GM18505 (cell line): ENCODE measurements at regions not wholly inside any gene's neighbourhood (a gene's known extent, or its start where the extent isn't known, plus 50 kb on each side); places are given as distances from the start of the nearest gene placed in this dataset.
"Not testable (repeated sequence)": the region's sequence is repeated elsewhere in the genome, so short reads cannot be mapped to it uniquely, and the experiment has no call there.

Source experiments
- ATAC-seq: cut with Tn5 transposase; IDR thresholded peaks from one replicate; pipeline ENCODE4 v1.9.1; 2021; ENCODE audit not compliant: unreplicated experiment
- POLR2A ChIP-seq: IDR thresholded peaks from 4 replicates; pipeline ENCODE4 v1.6.1; 2011; ENCODE audit warnings: borderline replicate concordance; ENCODE audit not compliant: insufficient read depth, insufficient read length; ENCODE audit errors: extremely low read depth

DNA sequence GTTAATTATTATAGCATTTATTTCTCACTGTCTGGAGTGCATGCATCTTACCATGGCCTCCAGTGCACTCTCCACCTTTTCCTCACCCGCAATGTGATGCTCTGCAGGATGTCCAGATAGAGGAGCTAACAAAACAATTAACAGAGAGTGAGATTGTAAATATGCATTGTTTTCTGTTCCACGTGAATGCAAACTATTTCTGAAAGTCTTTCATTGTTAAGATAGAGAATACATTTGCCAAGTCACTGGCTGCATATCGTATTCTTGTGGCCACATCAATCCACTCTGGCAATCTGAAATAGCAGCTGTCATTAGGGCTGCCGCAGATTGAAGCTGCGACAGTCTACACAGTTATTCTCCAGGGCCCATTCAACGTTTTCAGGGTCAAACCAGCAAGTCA is 143.8 kb downstream of the DUSP10 start:
- no peak for ATAC-seq
- no peak for TF ChIP-seq POLR2A

DNA sequence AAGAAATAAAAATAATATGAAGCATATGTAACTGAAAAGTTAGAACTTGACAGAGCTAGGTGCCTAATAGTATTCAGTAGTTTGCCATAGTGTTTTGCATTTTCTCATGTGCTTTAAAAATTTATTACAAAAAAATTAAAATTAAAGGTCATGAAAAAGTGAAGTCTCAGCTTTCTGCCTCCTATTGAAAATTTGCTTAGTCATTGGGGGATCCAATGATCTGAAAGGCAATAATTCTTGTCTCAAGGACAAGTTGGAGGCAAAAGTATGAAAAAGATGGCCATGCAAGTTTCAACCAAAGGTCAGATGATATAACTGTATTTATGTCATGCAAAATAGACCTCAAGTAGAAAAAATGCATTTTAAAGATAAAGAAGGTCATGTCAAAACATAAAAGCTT is 140.7 kb downstream of the DUSP10 start:
- ATAC-seq, result no peak
- TF ChIP-seq POLR2A, result no peak

DNA sequence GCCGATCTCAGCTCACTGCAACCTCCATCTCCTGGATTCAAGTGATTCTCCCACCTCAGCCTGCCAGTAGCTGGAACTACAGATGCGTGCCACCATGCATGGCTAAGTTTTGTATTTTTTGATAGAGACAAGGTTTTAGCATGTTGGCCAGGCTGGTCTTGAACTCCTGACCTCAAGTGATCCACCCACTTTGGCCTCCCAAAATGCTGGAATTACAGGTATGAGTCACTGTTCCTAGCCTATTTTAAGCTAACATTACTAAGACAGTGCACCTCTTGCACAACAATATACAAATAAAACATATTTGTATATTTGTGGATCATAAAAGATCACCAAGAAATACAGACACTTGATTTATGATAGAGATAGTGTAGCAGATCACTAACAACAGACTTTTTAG is 139.1 kb downstream of the DUSP10 start:
- no peak for TF ChIP-seq POLR2A
- no peak for ATAC-seq

DNA sequence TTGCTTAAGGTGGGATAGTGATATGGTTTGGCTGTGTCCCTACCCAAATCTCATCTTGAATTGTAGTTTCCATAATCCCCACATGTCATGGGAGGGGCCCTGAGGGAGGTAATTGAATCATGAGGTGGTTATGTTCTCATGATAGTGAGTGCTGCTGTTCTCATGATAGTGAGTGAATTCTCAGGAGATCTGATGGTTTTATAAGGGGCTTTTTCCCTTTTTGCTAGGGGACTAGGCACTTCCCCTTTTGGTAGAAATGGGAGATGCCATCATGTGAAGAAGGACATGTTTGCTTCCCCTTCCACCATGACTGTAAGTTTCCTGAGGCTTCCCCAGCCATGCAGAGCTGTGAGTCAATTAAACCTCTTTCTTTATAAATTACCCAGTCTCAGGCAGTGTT is 137.5 kb downstream of the DUSP10 start:
- ATAC-seq, result not testable (repeated sequence)

DNA sequence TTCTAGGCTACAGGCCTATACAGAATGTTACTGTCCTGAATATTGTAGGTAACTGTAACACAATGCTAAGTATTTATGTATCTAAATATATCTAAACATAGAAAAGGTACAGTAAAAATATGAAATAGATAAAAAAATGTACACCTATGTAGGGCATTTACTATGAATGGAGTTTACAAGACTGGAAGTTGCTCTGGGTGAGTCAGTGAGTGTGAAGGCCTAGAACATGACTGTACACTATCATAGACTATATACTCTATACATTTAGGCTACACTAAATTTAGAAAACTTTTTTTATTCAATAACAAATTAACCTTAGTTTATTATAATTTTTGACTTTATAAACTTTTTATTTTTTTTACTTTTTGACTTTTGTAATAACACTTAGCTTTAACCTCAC is 136.9 kb downstream of the DUSP10 start:
- no peak for ATAC-seq
- TF ChIP-seq POLR2A, result no peak

DNA sequence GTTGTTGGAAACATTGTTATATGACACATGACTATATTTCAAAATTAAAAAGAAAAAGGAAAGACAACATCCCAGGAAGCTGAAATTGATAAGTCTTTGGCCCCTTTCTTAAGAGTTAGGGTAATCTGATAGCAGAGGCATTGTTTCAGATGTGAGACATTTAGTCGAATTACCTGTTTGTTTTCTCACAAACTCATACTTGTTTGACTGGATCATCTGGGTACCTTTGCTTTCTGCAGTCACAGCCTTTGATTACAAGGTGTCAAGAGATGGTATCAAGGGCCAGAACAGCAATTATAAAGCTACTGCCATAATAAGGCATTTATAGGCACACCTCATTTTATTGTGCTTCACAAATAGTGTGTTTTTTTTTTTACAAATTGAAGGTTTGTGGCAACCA is 136.3 kb downstream of the DUSP10 start:
- ATAC-seq, result no peak
- no peak for TF ChIP-seq POLR2A

DNA sequence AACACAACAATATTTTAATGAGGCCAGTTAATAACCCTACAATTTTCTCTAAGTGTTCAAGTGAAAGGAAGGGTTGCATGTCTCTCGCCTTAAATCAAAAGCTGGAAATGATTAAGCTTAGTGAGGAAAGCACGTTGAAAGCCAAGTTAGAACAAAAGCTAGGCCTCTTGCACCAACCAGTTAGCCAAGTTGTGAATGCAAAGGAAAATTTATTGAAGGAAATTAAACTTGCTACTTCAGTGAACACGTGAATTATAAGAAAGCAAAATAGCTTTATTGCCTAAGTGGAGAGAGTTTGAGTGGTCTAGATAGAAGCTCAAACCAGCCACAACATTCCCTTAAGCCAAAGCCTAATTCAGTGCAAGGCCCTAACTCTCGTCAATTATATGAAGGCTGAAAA is 135.6 kb downstream of the DUSP10 start:
- TF ChIP-seq POLR2A, result no peak
- ATAC-seq, result no peak

DNA sequence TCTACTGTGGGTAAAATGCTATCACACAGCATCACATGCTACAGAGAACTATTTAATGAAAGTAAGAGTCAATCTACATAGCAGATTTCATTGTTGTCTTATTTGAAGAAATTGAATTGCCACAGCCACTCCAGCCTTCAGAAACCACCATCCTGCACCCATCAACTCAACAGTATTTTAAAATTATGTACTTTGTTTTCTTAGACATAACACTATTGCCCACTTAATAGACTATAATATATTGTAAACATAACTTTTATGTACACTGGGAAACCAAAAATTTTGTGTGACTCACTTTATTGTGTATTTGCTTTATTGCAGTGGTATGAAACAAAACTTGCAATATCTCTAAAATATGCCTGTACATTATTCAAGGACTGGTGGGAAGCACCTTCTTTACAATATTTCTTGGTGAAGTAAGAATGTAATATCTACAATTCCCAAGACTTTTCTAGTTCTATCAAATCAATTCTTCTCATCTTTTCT is 133.0 kb downstream of the DUSP10 start:
- no peak for ATAC-seq
- TF ChIP-seq POLR2A, result no peak

DNA sequence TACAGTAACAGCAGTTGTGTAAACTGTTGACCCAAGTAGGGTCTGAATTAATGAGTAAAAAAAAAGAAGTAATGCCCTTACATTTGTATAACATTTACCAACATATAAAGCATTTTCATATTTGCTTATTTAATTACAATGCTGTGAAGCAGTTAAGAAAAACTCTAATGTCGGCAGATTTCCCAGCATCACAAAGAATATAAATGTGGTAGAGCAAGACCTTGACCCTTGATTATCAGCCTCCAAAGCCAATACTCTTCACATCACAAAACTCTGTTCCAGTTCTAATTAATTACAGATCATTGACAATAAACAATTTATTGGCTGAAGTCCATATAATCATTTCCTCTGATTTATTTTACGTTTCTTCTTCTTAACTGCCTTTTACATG is 130.2 kb downstream of the DUSP10 start:
- no peak for TF ChIP-seq POLR2A
- no peak for ATAC-seq

DNA sequence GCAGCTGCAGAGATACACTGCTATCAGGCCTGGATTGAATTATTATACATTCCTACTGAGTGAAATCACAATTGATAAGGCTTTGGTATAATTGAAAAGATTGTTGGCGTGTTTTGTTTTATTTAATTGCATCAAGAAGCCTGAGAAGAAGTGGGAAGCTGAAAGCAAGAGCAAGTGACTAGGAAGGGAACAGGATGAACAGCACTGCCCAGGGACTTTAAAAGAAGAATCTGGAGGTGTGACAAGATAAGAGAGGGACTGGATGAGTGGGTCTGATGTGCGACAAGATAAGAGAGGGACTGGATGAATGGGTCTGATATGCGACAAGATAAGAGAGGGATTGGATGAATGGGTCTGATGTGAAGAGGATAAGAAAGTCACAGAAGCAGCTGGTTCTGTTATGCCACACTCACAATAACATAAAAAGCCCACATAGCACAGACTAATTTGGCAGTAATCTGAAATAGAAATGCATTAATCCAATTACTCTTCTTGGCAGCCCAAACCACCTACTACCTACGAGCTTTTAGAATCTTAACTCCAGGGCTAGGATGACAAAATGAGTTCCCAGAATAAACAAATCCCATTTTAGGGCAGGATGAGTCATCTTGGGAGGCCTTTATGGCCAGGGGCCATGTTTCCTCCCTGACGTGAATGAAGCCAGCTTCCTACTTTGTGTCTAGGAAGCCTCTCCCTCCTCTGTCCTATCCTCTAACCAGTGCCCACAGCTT is 129.7 kb downstream of the DUSP10 start:
- ATAC-seq, result no peak
- TF ChIP-seq POLR2A, result no peak

DNA sequence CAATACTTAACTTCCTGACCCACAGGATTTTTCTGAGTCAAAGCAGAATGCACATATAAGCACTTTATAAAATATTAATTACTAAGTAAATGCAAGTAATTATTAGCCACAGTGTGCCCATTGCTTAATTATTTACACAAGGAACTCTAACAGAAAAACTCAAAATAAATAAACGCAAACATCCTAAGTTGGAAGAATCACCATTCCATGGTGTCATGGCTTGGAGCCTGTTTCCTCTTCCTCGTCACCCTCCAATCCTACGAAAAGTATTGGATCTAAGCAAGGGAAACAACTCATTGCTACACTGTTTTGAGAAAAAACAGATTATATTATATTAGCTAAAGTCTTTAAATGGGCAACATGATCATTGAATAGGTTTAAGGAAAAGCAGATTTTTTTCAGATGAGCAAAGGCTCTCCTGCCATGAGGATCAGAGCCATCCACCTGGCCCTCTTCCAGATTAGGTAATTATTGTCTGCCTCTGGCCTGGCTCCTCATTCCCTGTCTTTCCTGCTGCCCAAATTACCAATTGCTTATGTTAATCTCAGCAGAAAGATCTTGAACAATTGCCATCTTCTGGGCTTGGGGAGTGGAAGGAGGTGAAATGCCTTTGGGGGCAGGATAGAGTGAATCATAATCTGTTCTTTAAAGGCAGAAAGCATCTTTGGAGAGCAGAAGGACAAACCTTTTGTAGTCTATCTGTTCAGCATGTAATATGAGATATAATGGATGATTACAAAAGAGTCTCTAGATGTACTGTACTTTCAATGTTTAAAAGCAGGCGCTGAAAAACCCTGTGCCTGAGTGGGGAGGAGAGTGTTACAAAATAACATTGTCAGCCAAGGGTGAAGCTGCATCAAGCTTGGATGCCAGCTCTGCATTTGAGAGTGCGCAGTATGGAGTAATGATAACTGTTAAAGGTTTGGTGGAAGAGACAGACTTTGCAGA is 121.2 kb downstream of the DUSP10 start:
- ATAC-seq, result no peak

DNA sequence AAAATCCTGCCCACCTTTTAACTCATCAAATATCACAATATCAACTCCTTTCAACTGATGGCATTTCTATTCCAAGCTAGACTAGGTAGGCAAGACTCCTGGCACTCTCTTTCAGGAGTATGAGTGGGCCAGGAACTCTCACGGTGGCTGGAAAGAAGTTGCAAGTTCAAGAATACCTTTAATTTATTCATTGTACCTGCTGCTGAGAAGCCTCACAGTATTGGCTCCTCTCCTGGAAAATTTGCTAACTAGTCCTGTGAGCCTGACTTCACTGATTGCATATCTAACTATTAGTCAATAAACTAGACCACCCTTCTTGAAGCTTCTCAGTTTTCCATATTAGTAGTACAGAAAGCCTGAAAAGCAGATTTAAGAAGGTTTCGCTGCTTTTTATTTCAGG is 120.2 kb downstream of the DUSP10 start:
- ATAC-seq, result no peak
- no peak for TF ChIP-seq POLR2A

More for the DNA sequence above, 121.2 kb downstream of the DUSP10 start:
- no peak for TF ChIP-seq POLR2A

DNA sequence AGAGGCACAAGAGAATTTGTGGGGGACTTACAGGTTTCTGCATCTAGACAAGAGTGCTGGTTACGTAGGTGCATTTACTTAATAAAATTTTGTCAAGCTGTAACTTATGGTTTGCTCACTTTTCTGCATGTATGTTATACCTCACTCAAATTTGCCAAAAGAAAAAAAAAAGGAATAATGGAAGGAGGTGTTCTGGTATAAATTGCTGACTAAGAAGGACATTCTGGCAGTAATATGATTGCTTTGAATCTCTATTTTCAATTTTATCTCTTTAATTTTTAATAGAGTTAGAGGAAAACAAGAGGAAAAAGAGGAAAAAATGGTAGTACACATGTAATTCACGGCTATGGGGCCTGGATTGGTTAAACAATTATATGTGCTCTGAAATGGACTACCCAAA is 119.5 kb downstream of the DUSP10 start:
- ATAC-seq, result no peak
- no peak for TF ChIP-seq POLR2A

DNA sequence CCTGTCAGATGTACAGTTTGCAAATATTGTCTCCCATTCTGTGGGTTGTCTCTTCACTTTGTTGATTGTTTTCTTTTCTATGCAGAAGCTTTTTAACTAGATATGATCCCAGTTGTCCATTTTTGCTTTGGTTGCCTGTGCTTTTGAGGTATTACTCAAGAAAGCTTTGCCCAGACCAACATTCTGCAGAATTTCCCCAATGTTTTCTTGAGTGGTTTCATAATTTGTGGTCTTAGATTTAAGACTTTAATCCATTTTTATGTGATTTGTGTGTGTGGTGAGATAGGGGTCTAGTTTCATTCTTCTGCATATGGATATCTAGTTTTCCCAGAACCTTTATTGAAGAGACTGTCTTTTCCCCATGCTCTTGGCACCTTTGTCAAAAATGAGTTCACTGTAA is 116.9 kb downstream of the DUSP10 start:
- no peak for TF ChIP-seq POLR2A
- no peak for ATAC-seq
